ENCODE measurements at regions not wholly inside any gene's neighbourhood (a gene's known extent, or its start where the extent isn't known, plus 50 kb on each side); places are given as distances from the start of the nearest gene placed in this dataset.

GRCh38 chr7:12882710-12883109, 195.3 kb downstream of the ARL4A start:
- TF ChIP-seq, protein P1, sequence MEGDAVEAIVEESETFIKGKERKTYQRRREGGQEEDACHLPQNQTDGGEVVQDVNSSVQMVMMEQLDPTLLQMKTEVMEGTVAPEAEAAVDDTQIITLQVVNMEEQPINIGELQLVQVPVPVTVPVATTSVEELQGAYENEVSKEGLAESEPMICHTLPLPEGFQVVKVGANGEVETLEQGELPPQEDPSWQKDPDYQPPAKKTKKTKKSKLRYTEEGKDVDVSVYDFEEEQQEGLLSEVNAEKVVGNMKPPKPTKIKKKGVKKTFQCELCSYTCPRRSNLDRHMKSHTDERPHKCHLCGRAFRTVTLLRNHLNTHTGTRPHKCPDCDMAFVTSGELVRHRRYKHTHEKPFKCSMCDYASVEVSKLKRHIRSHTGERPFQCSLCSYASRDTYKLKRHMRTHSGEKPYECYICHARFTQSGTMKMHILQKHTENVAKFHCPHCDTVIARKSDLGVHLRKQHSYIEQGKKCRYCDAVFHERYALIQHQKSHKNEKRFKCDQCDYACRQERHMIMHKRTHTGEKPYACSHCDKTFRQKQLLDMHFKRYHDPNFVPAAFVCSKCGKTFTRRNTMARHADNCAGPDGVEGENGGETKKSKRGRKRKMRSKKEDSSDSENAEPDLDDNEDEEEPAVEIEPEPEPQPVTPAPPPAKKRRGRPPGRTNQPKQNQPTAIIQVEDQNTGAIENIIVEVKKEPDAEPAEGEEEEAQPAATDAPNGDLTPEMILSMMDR (IDR thresholded peaks at IDR 0.05): no peak
- no peak for TF ChIP-seq EZH2 (IDR thresholded peaks at IDR 0.05; ENCODE audit: borderline replicate concordance, insufficient read depth, low read depth, low read length, poor library complexity, severe bottlenecking)
